Right atrium auricular region (tissue), 2 donors: ENCODE measurements at regions not wholly inside any gene's neighbourhood (a gene's known extent, or its start where the extent isn't known, plus 50 kb on each side); places are given as distances from the start of the nearest gene placed in this dataset.

Source experiments
- DNase-seq: peaks from one replicate; pipeline ENCODE4 v3.0.0-alpha.2; 2019; ENCODE audit warnings: low spot score
- H3K27ac ChIP-seq, 2 donors: fragments of 200-600 bp; sonication (generic); 1 replicate in 1 of 2; 2 replicates in 1 of 2; pipeline ENCODE4 v1.5.1; 2016 to 2019
- H3K27me3 ChIP-seq, 2 donors: fragments of 200-600 bp; sonication (generic); one replicate each; pipeline versions ENCODE4 v1.5.1 to v1.6.0; 2017 to 2019
- H3K36me3 ChIP-seq: fragments of 200-600 bp; sonication (generic); one replicate; pipeline ENCODE4 v1.5.1; 2016
- H3K4me1 ChIP-seq, 2 donors: fragments of 200-600 bp; sonication (generic); one replicate each; pipeline versions ENCODE4 v1.5.1 to v1.6.0; 2017 to 2019
- H3K4me3 ChIP-seq, 2 donors: fragments of 200-600 bp; sonication (generic); 1 replicate in 1 of 2; 2 replicates in 1 of 2; pipeline ENCODE4 v1.5.1; 2017 to 2019; ENCODE audit warnings: mild to moderate bottlenecking in 1 of 2, moderate library complexity in 1 of 2
- H3K9me3 ChIP-seq, 2 donors: fragments of 200-600 bp; sonication (generic); one replicate each; pipeline ENCODE4 v1.5.1; 2019
- CTCF ChIP-seq, 2 donors: fragments of 200-600 bp; sonication (generic); IDR thresholded peaks; one replicate each; pipeline ENCODE4 v1.5.1; 2019; ENCODE audit warnings: antibody characterized with exemption in 2 of 2

- H3K27ac ChIP-seq = no peak overlapping the region
- peaks cover 0 to 18% of the 10 kb centered on the region in 2 donors for H3K9me3 ChIP-seq
- H3K4me1 ChIP-seq = no peaks in the 10 kb centered on the region
- H3K27me3 ChIP-seq = no peaks in the 10 kb centered on the region
- no peaks in the 10 kb centered on the region for H3K36me3 ChIP-seq
- TF ChIP-seq CTCF (IDR thresholded peaks at IDR 0.05) = no peak
- no peak for DNase-seq
- H3K4me3 ChIP-seq = no peak overlapping the region
These were observed 55.5 kb upstream of the PIK3C3 start for GRCh38 chr18:41899535-41899934.

GRCh38 chr18:41893432-41893831 lies 61.6 kb upstream of the PIK3C3 start:
- Histone ChIP-seq H3K9me3 (peaks cover 0 to 18% of the 10 kb centered on the region in 2 donors), H3K27me3 (no peaks in the 10 kb centered on the region), H3K4me1 (no peaks in the 10 kb centered on the region), H3K27ac (no peak overlapping the region), H3K4me3 (no peak overlapping the region), H3K36me3 (no peaks in the 10 kb centered on the region)
- TF ChIP-seq CTCF (IDR thresholded peaks at IDR 0.05) = no peak
- DNase-seq = no peak

GRCh38 chr18:41887100-41887499 lies 67.9 kb upstream of the PIK3C3 start:
- Histone ChIP-seq H3K27ac (no peak overlapping the region), H3K9me3 (no peaks in the 10 kb centered on the region), H3K36me3 (no peaks in the 10 kb centered on the region), H3K4me1 (no peaks in the 10 kb centered on the region), H3K4me3 (no peak overlapping the region), H3K27me3 (no peaks in the 10 kb centered on the region)
- DNase-seq = no peak
- TF ChIP-seq CTCF (IDR thresholded peaks at IDR 0.05) = no peak

- no peak overlapping the region for H3K4me3 ChIP-seq
- no peaks in the 10 kb centered on the region for H3K4me1 ChIP-seq
- H3K27me3 ChIP-seq = no peaks in the 10 kb centered on the region
- H3K9me3 ChIP-seq = no peaks in the 10 kb centered on the region
- DNase-seq = no peak
- no peaks in the 10 kb centered on the region for H3K36me3 ChIP-seq
- no peak for TF ChIP-seq CTCF (IDR thresholded peaks at IDR 0.05)
- no peak overlapping the region for H3K27ac ChIP-seq
These were observed 68.8 kb upstream of the PIK3C3 start for GRCh38 chr18:41886126-41886807.

GRCh38 chr18:41881285-41881684 lies 73.7 kb upstream of the PIK3C3 start:
- Histone ChIP-seq H3K4me3 (no peak overlapping the region), H3K27ac (no peak overlapping the region), H3K4me1 (no peaks in the 10 kb centered on the region), H3K36me3 (no peaks in the 10 kb centered on the region), H3K9me3 (no peaks in the 10 kb centered on the region), H3K27me3 (no peaks in the 10 kb centered on the region)
- DNase-seq = no peak
- TF ChIP-seq CTCF (IDR thresholded peaks at IDR 0.05) = no peak

GRCh38 chr18:41879256-41879655 lies 75.8 kb upstream of the PIK3C3 start:
- H3K9me3 ChIP-seq = no peaks in the 10 kb centered on the region
- no peak for TF ChIP-seq CTCF (IDR thresholded peaks at IDR 0.05)
- no peak overlapping the region for H3K27ac ChIP-seq
- no peaks in the 10 kb centered on the region for H3K36me3 ChIP-seq
- no peaks in the 10 kb centered on the region for H3K27me3 ChIP-seq
- no peaks in the 10 kb centered on the region for H3K4me1 ChIP-seq
- DNase-seq = no peak
- H3K4me3 ChIP-seq = no peak overlapping the region
